ENCODE measurements at regions not wholly inside any gene's neighbourhood (a gene's known extent, or its start where the extent isn't known, plus 50 kb on each side); places are given as distances from the start of the nearest gene placed in this dataset.
A peak's percentile ranks its signal among the peaks of the same experiment; 100 is the strongest.
"Not testable (repeated sequence)": the region's sequence is repeated elsewhere in the genome, so short reads cannot be mapped to it uniquely, and the experiment has no call there.

- Mint-ChIP-seq H3K4me1 (no peaks in the 10 kb centered on the region), H3K36me3 (no peaks in the 10 kb centered on the region), H3K27ac (no peak overlapping the region), H3K27me3 (no peaks in the 10 kb centered on the region), H3K4me3 (no peak overlapping the region), H3K9me3 (peaks cover 0 to 12% (median 3%) of the 10 kb centered on the region in 3 donors)
These were observed 515.7 kb downstream of the FRK start for GRCh38 chr6:115544765-115545671.

- Mint-ChIP-seq H3K9me3 (peaks cover 4 to 8% (median 7%) of the 10 kb centered on the region in 3 donors), H3K27me3 (no peaks in the 10 kb centered on the region), H3K4me1 (no peaks in the 10 kb centered on the region), H3K4me3 (no peak overlapping the region), H3K27ac (no peak overlapping the region), H3K36me3 (no peaks in the 10 kb centered on the region)
These were observed 520.4 kb downstream of the FRK start for GRCh38 chr6:115540077-115540869.

GRCh38 chr6:115539531-115539930 lies 521.2 kb downstream of the FRK start:
- Mint-ChIP-seq H3K4me1 (no peaks in the 10 kb centered on the region), H3K27me3 (no peaks in the 10 kb centered on the region), H3K27ac (no peak overlapping the region), H3K36me3 (no peaks in the 10 kb centered on the region), H3K9me3 (peaks cover 7 to 8% (median 7%) of the 10 kb centered on the region in 3 donors), H3K4me3 (no peak overlapping the region)

GRCh38 chr6:115524821-115525220 lies 535.9 kb downstream of the FRK start:
- Mint-ChIP-seq H3K36me3 (no peaks in the 10 kb centered on the region), H3K4me1 (peaks cover 0 to 3% (median 0%) of the 10 kb centered on the region in 3 donors), H3K9me3 (peaks cover 5 to 14% (median 14%) of the 10 kb centered on the region in 3 donors), H3K27me3 (no peaks in the 10 kb centered on the region), H3K27ac (no peak overlapping the region), H3K4me3 (no peak overlapping the region)

GRCh38 chr6:115521747-115522146 lies 538.9 kb downstream of the FRK start:
- not testable (repeated sequence) for H3K36me3 Mint-ChIP-seq, H3K4me1 Mint-ChIP-seq, H3K27ac Mint-ChIP-seq, H3K4me3 Mint-ChIP-seq, H3K27me3 Mint-ChIP-seq
- H3K9me3 Mint-ChIP-seq, result peaks cover 7 to 15% (median 14%) of the 10 kb centered on the region in 3 donors

- Mint-ChIP-seq H3K36me3 (no peaks in the 10 kb centered on the region), H3K4me1 (no peaks in the 10 kb centered on the region), H3K27ac (no peak overlapping the region), H3K27me3 (no peaks in the 10 kb centered on the region), H3K9me3 (peaks cover 2 to 5% (median 5%) of the 10 kb centered on the region in 3 donors), H3K4me3 (no peak overlapping the region)
These were observed 546.0 kb downstream of the FRK start for GRCh38 chr6:115514656-115515055.

- no peaks in the 10 kb centered on the region for H3K4me1 Mint-ChIP-seq
- no peaks in the 10 kb centered on the region for H3K27me3 Mint-ChIP-seq
- peaks cover 0 to 7% (median 0%) of the 10 kb centered on the region in 3 donors for H3K9me3 Mint-ChIP-seq
- H3K4me3 Mint-ChIP-seq, result no peak overlapping the region
- H3K36me3 Mint-ChIP-seq, result no peaks in the 10 kb centered on the region
- H3K27ac Mint-ChIP-seq, result no peak overlapping the region
These were observed 547.8 kb downstream of the FRK start for GRCh38 chr6:115512923-115513322.

- H3K27ac Mint-ChIP-seq, result no peak overlapping the region
These were observed 548.9 kb downstream of the FRK start for GRCh38 chr6:115511771-115512170.

GRCh38 chr6:115502432-115502831 lies 558.3 kb downstream of the FRK start:
- H3K4me3 Mint-ChIP-seq, H3K27ac Mint-ChIP-seq, H3K4me1 Mint-ChIP-seq, H3K27me3 Mint-ChIP-seq, H3K36me3 Mint-ChIP-seq, H3K9me3 Mint-ChIP-seq: not testable (repeated sequence)

More at GRCh38 chr6:115511771-115512170, 548.9 kb downstream of the FRK start:
- Mint-ChIP-seq H3K36me3 (no peaks in the 10 kb centered on the region), H3K27me3 (no peaks in the 10 kb centered on the region), H3K4me3 (no peak overlapping the region), H3K9me3 (peaks cover 0 to 9% (median 0%) of the 10 kb centered on the region in 3 donors), H3K4me1 (no peaks in the 10 kb centered on the region)

- H3K36me3 Mint-ChIP-seq, result no peaks in the 10 kb centered on the region
- no peak overlapping the region for H3K4me3 Mint-ChIP-seq
- H3K27ac Mint-ChIP-seq, result no peak overlapping the region
- H3K9me3 Mint-ChIP-seq, result peaks cover 0 to 19% (median 6%) of the 10 kb centered on the region in 3 donors
- H3K27me3 Mint-ChIP-seq, result no peaks in the 10 kb centered on the region
- H3K4me1 Mint-ChIP-seq, result no peaks in the 10 kb centered on the region
These were observed 565.5 kb downstream of the FRK start for GRCh38 chr6:115495184-115495583.

- Mint-ChIP-seq H3K27ac (no peak overlapping the region), H3K4me1 (no peaks in the 10 kb centered on the region), H3K4me3 (no peak overlapping the region), H3K27me3 (no peaks in the 10 kb centered on the region), H3K9me3 (peaks cover 2 to 5% (median 4%) of the 10 kb centered on the region in 3 donors), H3K36me3 (no peaks in the 10 kb centered on the region)
These were observed 573.4 kb downstream of the FRK start for GRCh38 chr6:115487331-115487730.

GRCh38 chr6:115485400-115485799 lies 575.3 kb downstream of the FRK start:
- Mint-ChIP-seq H3K4me1 (no peaks in the 10 kb centered on the region), H3K4me3 (no peak overlapping the region), H3K36me3 (no peaks in the 10 kb centered on the region), H3K9me3 (peaks cover 2 to 6% (median 5%) of the 10 kb centered on the region in 3 donors), H3K27me3 (no peaks in the 10 kb centered on the region), H3K27ac (peak overlapping the region in 1 of 3 donors; percentile 31)

- not testable (repeated sequence) for H3K27ac Mint-ChIP-seq, H3K27me3 Mint-ChIP-seq, H3K4me3 Mint-ChIP-seq, H3K36me3 Mint-ChIP-seq, H3K4me1 Mint-ChIP-seq
- peaks cover 0 to 13% (median 4%) of the 10 kb centered on the region in 3 donors for H3K9me3 Mint-ChIP-seq
These were observed 580.1 kb downstream of the FRK start for GRCh38 chr6:115480543-115480942.

- H3K36me3 Mint-ChIP-seq, result no peaks in the 10 kb centered on the region
- peaks cover 0 to 13% (median 2%) of the 10 kb centered on the region in 3 donors for H3K9me3 Mint-ChIP-seq
- no peaks in the 10 kb centered on the region for H3K27me3 Mint-ChIP-seq
- H3K4me3 Mint-ChIP-seq, result no peak overlapping the region
- no peak overlapping the region for H3K27ac Mint-ChIP-seq
- no peaks in the 10 kb centered on the region for H3K4me1 Mint-ChIP-seq
These were observed 586.1 kb downstream of the FRK start for GRCh38 chr6:115474443-115475041.

Measured in IgD-negative memory B cell (primary cell).